ENCODE measurements at regions not wholly inside any gene's neighbourhood (a gene's known extent, or its start where the extent isn't known, plus 50 kb on each side); places are given as distances from the start of the nearest gene placed in this dataset.

GRCh38 chr18:56038171-56039030, 450.4 kb upstream of the TCF4 start:
- TF ChIP-seq SPI1 (IDR thresholded peaks at IDR 0.05; ENCODE audit: low read depth, low read length) (no peak), POLR2A (IDR thresholded peaks at IDR 0.05; ENCODE audit: low read depth, low read length) (no peak), PAX5 (IDR thresholded peaks at IDR 0.05; ENCODE audit: insufficient read depth, low read length, severe bottlenecking) (no peak), POU2F2 (IDR thresholded peaks at IDR 0.05; ENCODE audit: low read depth, low read length) (no peak), POLR2AphosphoS5 (IDR thresholded peaks at IDR 0.05; ENCODE audit: low read depth, low read length) (no peak), TAF1 (IDR thresholded peaks at IDR 0.05; ENCODE audit: low read depth, low read length) (no peak)
- FAIRE-seq: no peak

GRCh38 chr18:56036741-56037140, 448.7 kb upstream of the TCF4 start:
- DNase-seq (ENCODE audit: insufficient read length, low spot score) (no peak), FAIRE-seq (no peak)
- TF ChIP-seq PAX5 (IDR thresholded peaks at IDR 0.05; ENCODE audit: insufficient read depth, low read length, severe bottlenecking) (no peak), SPI1 (IDR thresholded peaks at IDR 0.05; ENCODE audit: low read depth, low read length) (no peak), TAF1 (IDR thresholded peaks at IDR 0.05; ENCODE audit: low read depth, low read length) (no peak), POU2F2 (IDR thresholded peaks at IDR 0.05; ENCODE audit: low read depth, low read length) (no peak), POLR2A (IDR thresholded peaks at IDR 0.05; ENCODE audit: low read depth, low read length) (no peak), POLR2AphosphoS5 (IDR thresholded peaks at IDR 0.05; ENCODE audit: low read depth, low read length) (no peak)

More at GRCh38 chr18:56038171-56039030, 450.4 kb upstream of the TCF4 start:
- DNase-seq (ENCODE audit: insufficient read length, low spot score): no peak

- TF ChIP-seq POLR2A (IDR thresholded peaks at IDR 0.05; ENCODE audit: low read depth, low read length) (no peak), POU2F2 (IDR thresholded peaks at IDR 0.05; ENCODE audit: low read depth, low read length) (no peak), SPI1 (IDR thresholded peaks at IDR 0.05; ENCODE audit: low read depth, low read length) (no peak), POLR2AphosphoS5 (IDR thresholded peaks at IDR 0.05; ENCODE audit: low read depth, low read length) (no peak), PAX5 (IDR thresholded peaks at IDR 0.05; ENCODE audit: insufficient read depth, low read length, severe bottlenecking) (no peak), TAF1 (IDR thresholded peaks at IDR 0.05; ENCODE audit: low read depth, low read length) (no peak)
- FAIRE-seq (no peak), DNase-seq (ENCODE audit: insufficient read length, low spot score) (no peak)
These were observed 447.6 kb upstream of the TCF4 start for GRCh38 chr18:56035546-56035945.

GRCh38 chr18:56034949-56035348, 447.0 kb upstream of the TCF4 start:
- no peak for DNase-seq (ENCODE audit: insufficient read length, low spot score)
- no peak for FAIRE-seq
- TF ChIP-seq POU2F2 (IDR thresholded peaks at IDR 0.05; ENCODE audit: low read depth, low read length): no peak

GRCh38 chr18:56030060-56030459, 442.1 kb upstream of the TCF4 start:
- DNase-seq (ENCODE audit: insufficient read length, low spot score): no peak
- no peak for FAIRE-seq
- TF ChIP-seq SPI1 (IDR thresholded peaks at IDR 0.05; ENCODE audit: low read depth, low read length) (no peak), POLR2A (IDR thresholded peaks at IDR 0.05; ENCODE audit: low read depth, low read length) (no peak), POLR2AphosphoS5 (IDR thresholded peaks at IDR 0.05; ENCODE audit: low read depth, low read length) (no peak), POU2F2 (IDR thresholded peaks at IDR 0.05; ENCODE audit: low read depth, low read length) (no peak), PAX5 (IDR thresholded peaks at IDR 0.05; ENCODE audit: insufficient read depth, low read length, severe bottlenecking) (no peak), TAF1 (IDR thresholded peaks at IDR 0.05; ENCODE audit: low read depth, low read length) (no peak)

GRCh38 chr18:56028514-56028913, 440.5 kb upstream of the TCF4 start:
- no peak for FAIRE-seq
- TF ChIP-seq PAX5 (IDR thresholded peaks at IDR 0.05; ENCODE audit: insufficient read depth, low read length, severe bottlenecking) (no peak), TAF1 (IDR thresholded peaks at IDR 0.05; ENCODE audit: low read depth, low read length) (no peak), POLR2A (IDR thresholded peaks at IDR 0.05; ENCODE audit: low read depth, low read length) (no peak), SPI1 (IDR thresholded peaks at IDR 0.05; ENCODE audit: low read depth, low read length) (no peak), POU2F2 (IDR thresholded peaks at IDR 0.05; ENCODE audit: low read depth, low read length) (no peak), POLR2AphosphoS5 (IDR thresholded peaks at IDR 0.05; ENCODE audit: low read depth, low read length) (no peak)
- no peak for DNase-seq (ENCODE audit: insufficient read length, low spot score)

DNA sequence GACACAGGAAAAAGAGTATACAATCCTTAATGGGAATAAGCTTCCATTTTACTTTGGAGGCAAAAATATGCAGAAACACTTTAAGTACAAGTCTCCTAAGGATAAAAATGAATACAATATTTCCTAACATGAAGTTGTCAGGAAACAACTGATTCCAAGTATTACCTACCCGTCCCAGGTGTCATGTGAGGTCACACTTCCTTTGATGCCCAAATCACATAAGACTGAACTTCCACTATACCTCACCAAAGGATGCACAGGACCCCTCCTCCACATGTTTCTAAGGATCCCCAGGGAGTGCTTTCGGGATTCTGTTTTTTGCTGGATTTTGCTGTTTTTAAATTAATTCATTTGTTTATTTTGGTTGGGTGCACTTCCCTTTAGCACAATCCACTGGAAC, 438.5 kb upstream of the TCF4 start:
- no peak for DNase-seq (ENCODE audit: insufficient read length, low spot score)
- no peak for FAIRE-seq
- TF ChIP-seq POLR2A (IDR thresholded peaks at IDR 0.05; ENCODE audit: low read depth, low read length) (no peak), TAF1 (IDR thresholded peaks at IDR 0.05; ENCODE audit: low read depth, low read length) (no peak), SPI1 (IDR thresholded peaks at IDR 0.05; ENCODE audit: low read depth, low read length) (no peak), POU2F2 (IDR thresholded peaks at IDR 0.05; ENCODE audit: low read depth, low read length) (no peak), POLR2AphosphoS5 (IDR thresholded peaks at IDR 0.05; ENCODE audit: low read depth, low read length) (no peak), PAX5 (IDR thresholded peaks at IDR 0.05; ENCODE audit: insufficient read depth, low read length, severe bottlenecking) (no peak)

DNA sequence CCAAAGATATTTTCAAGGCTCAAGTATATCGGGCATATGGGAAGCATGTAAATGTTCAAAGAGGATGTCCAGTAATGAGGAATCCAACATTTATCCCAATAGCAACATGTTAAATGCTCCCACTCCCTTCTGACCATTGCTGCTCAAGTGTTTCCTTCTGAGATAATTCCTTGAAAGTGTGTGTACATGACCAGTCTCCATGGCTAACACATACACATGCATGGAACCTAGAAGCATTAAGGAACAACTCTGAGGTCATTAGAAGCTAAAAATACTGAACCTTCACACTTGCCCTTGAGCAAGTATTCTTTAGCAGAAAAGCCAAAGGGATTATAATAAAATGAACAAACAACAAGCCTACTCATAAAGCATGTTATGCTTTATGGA, 433.8 kb upstream of the TCF4 start:
- FAIRE-seq (no peak), DNase-seq (ENCODE audit: insufficient read length, low spot score) (no peak)
- TF ChIP-seq TAF1 (IDR thresholded peaks at IDR 0.05; ENCODE audit: low read depth, low read length): no peak
- no peak for TF ChIP-seq SPI1 (IDR thresholded peaks at IDR 0.05; ENCODE audit: low read depth, low read length)
- no peak for TF ChIP-seq POLR2A (IDR thresholded peaks at IDR 0.05; ENCODE audit: low read depth, low read length)
- no peak for TF ChIP-seq POU2F2 (IDR thresholded peaks at IDR 0.05; ENCODE audit: low read depth, low read length)
- no peak for TF ChIP-seq PAX5 (IDR thresholded peaks at IDR 0.05; ENCODE audit: insufficient read depth, low read length, severe bottlenecking)
- no peak for TF ChIP-seq POLR2AphosphoS5 (IDR thresholded peaks at IDR 0.05; ENCODE audit: low read depth, low read length)

DNA sequence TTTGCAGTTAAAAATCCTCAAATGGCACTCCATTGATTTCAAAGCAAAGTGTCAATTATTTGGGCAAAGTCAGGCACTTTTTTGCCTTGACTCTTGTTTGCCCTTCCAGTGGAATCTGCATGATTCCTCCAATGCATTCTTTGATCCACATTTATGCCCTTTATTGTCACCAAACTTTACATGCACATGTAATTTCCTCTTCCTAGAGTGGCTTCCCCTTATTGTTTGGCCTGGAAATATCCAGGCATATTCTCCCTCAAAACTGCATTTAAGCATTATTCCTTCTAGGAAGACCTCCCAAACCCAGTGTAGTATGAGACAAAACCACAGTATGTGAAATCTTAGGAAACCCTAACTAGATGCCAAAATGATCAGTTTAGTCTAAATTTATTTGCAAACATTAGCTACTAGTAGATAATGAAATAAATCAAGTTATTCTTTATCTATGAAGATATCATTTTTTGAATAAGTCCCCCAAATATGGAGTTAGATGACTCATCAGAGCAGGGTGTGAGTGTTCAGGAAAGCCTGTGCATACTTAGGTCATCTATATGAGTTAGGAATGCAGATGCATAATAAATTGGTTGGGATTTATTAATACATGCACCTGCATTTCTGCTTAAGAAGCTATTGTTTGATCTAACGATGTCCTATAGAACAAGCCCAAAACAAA, 433.3 kb upstream of the TCF4 start:
- FAIRE-seq (no peak), DNase-seq (ENCODE audit: insufficient read length, low spot score) (no peak)
- no peak for TF ChIP-seq SPI1 (IDR thresholded peaks at IDR 0.05; ENCODE audit: low read depth, low read length)
- TF ChIP-seq POLR2A (IDR thresholded peaks at IDR 0.05; ENCODE audit: low read depth, low read length): no peak
- no peak for TF ChIP-seq TAF1 (IDR thresholded peaks at IDR 0.05; ENCODE audit: low read depth, low read length)
- TF ChIP-seq POLR2AphosphoS5 (IDR thresholded peaks at IDR 0.05; ENCODE audit: low read depth, low read length): no peak
- TF ChIP-seq PAX5 (IDR thresholded peaks at IDR 0.05; ENCODE audit: insufficient read depth, low read length, severe bottlenecking): no peak
- no peak for TF ChIP-seq POU2F2 (IDR thresholded peaks at IDR 0.05; ENCODE audit: low read depth, low read length)

Measured in GM12891 (cell line).